HUDEP-2 (cell line): ENCODE measurements at regions not wholly inside any gene's neighbourhood (a gene's known extent, or its start where the extent isn't known, plus 50 kb on each side); places are given as distances from the start of the nearest gene placed in this dataset.

ENCODE experiments used
- DNase-seq, 76 experiments: peaks; one replicate each; lab custom pipeline; 2025; ENCODE audit not compliant: unreplicated experiment in 76 of 76; lab: John Stamatoyannopoulos, UW

DNA sequence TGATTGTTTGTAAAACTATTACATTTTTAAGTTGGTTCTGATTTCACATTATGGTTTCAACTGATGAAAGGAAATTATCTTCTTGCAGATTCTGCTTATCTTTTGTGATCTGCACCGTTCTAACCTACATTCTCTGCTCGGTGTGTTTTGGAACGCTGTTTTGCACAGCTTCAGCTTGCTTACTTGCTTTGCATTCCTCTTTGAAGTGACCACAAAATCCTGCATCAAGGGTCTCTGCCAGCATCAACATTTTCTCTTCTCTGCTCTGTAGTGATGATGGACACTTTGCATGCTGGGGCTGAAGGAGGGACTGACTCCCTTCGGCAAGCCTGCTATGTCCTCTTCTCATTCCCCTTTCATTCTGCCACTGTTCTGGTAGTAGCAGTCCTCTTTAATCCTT lies 485.2 kb downstream of the FBXO15 start:
- no peak for DNase-seq

GRCh38 chr18:73660931-73661856 lies 486.4 kb downstream of the FBXO15 start:
- no peak for DNase-seq

GRCh38 chr18:73656691-73657090 lies 490.9 kb downstream of the FBXO15 start:
- no peak for DNase-seq

GRCh38 chr18:73653827-73654226 lies 493.8 kb downstream of the FBXO15 start:
- DNase-seq: no peak

DNA sequence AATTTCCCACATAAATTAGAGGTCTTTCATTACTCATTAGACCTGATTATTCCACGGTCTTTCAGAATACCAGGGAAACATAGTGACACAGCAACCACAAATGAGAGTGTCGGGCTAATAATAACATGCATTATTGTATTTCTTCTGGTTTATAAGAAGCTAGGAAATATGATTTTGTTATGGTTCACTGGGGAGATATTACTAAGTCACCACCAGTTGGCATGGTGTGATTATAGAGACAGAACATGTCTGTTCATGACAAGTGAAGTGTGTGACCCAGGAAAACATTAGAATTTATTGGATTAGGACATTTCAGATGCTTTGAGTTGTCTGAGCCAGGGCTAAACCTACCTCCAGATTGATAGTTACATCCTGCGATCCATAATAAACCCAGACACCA lies 494.4 kb downstream of the FBXO15 start:
- DNase-seq: no peak

GRCh38 chr18:73647391-73647790 lies 500.2 kb downstream of the FBXO15 start:
- DNase-seq: no peak

DNA sequence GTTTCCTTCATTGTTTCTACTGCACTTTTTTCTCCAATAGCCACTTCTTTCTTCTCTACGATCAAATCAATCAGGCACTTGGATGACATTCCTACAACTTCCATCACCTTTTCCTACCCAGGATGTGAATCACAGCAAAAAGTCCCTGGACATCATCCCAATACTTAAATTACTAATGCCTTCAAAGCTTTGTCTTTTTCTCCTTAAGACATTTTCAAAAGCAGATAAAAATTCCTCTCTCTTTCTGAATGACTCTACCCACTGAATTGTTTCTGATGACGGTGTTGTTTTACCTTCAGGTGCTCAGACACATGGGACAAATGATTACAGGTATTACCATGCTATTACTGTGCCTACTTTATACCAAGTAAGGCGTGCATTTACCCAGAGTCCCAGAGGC lies 500.9 kb downstream of the FBXO15 start:
- no peak for DNase-seq

DNA sequence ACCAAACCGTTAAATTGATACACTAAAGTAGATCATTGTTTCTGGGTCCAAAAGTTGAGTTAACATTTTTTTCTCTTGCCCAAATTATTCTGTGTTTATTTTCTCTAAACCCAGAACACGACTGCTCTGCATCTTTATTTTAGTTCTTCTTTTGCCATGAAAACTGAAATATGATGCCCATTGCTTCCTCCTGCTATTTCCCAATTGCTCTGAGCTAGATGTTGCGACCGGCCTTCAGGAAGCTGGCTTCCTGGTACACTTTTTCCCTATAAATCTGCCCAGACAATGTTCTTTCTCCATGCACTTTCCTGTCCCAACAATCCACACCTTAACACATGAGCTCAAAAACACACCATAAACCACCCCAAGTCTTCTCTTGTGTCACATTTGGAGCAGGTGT lies 501.4 kb downstream of the FBXO15 start:
- DNase-seq: no peak

GRCh38 chr18:73645160-73645715 lies 502.4 kb downstream of the FBXO15 start:
- no peak for DNase-seq

GRCh38 chr18:73639788-73640187 lies 507.8 kb downstream of the FBXO15 start:
- no peak for DNase-seq

- no peak for DNase-seq
Measured at GRCh38 chr18:73638709-73639108, 508.9 kb downstream of the FBXO15 start.

GRCh38 chr18:73636355-73636754 lies 511.3 kb downstream of the FBXO15 start:
- no peak for DNase-seq

DNA sequence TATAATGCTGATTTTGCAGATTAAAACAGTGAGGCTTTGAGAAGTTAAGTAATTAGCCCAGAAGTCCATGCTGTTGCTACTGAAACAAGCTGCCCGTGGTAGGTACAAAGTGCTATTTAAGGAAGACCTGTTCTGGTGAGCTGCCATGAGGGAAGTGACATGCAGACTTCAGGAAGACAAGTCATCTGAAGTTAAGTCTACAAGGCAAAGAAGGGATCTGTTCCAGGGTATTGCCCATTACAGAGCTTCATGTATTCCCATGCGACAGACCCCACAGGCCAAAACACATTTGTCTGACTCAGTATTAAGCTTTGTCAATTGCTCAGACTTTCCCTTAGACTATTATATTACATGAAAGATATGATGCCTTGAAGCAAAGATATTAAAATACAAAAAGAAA lies 520.8 kb downstream of the FBXO15 start:
- no peak for DNase-seq

GRCh38 chr18:73626221-73626620 lies 521.4 kb downstream of the FBXO15 start:
- DNase-seq: no peak

- no peak for DNase-seq
Measured at GRCh38 chr18:73621091-73621490, 526.5 kb downstream of the FBXO15 start.

- DNase-seq: no peak
Measured at GRCh38 chr18:73617981-73618380, 529.7 kb downstream of the FBXO15 start.

GRCh38 chr18:73615506-73615905 lies 532.1 kb downstream of the FBXO15 start:
- no peak for DNase-seq

DNA sequence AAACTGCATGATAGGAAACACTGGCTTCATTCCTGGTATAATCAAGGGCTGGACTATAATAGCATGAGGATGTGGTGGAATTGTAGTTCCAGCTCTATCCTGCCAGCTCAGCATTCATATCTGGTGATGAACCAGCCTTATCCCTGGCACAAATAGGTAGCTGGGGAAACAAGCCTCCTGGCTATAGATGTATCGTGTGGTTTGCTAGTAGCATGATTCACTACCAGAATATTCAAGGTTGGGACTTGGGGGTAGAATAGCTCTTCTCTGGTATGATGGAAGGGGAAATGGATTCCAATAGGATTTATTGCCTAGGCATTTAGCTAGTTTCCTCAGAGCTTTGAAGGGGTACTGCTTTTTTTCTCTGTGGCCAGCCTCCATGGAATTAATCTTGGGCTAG lies 532.8 kb downstream of the FBXO15 start:
- DNase-seq: no peak

- no peak for DNase-seq
Measured at GRCh38 chr18:73613706-73614340, 533.8 kb downstream of the FBXO15 start.

- no peak for DNase-seq
Measured at GRCh38 chr18:73597832-73598615, 549.6 kb downstream of the FBXO15 start.

DNA sequence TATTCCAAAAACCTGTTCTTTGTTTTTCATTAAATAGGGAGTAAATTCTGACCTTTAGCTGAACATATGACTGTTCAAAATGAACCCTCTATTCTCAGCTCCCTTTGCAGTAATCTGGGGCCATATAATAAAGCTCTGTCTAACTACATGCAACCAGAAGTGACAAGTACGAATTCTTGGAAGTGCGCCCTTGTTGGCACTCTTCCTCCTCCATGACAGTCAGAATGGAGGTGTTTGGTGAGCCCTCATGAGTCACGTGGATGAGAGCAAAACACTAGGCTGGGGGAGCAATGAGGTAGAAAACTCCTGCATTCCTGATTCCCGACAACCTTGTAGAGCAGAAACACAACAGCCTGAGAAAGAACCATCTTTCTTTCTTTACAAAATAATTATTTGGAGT lies 552.9 kb downstream of the FBXO15 start:
- DNase-seq: no peak
